Epidermal melanocyte (primary cell): ENCODE measurements at regions not wholly inside any gene's neighbourhood (a gene's known extent, or its start where the extent isn't known, plus 50 kb on each side); places are given as distances from the start of the nearest gene placed in this dataset.

Experiments used
- DNase-seq: peaks from one replicate; pipeline ENCODE4 v3.0.0; 2011; ENCODE audit warnings: low spot score; ENCODE audit not compliant: insufficient read length

- DNase-seq, result no peak
Observed at GRCh38 chr3:162175145-162175544, 678.5 kb downstream of the OTOL1 start.

DNA sequence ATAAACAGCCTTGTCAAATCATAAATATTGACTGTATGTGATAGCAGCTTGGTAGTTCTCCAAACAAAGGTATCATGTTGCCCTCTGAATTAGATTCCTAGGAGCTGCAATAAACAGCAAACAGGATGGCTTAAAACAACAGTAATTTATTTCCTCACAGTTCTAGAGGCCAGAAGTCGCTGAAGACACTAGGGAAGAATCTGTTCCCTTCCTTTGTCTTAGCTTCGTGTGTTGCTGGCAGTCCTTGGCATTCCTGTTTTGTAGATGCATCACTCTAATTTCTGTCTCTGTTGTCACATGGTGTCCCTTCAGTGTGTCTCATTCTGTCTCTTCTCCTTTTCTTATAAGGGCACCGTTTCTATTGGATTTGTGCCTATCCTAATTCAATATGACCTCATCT, 679.3 kb downstream of the OTOL1 start:
- DNase-seq, result no peak

DNA sequence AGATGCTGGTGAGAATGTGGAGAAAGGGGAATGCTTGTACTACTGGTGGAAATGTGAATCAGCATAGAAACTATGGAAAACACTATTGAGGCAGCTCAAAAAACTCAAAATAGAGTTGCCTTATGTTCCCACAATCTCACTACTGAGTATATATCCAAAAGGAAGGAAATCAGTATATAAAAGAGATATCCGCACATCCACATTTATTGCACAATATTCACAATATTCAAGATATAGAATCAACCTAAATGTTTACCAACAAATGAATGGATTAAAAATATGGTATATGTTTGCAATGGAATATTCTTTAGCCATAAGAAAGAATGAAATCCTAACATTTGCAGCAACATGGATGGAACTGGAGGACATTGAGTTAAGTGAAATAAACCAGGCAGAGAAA, 686.8 kb downstream of the OTOL1 start:
- DNase-seq, result no peak

DNA sequence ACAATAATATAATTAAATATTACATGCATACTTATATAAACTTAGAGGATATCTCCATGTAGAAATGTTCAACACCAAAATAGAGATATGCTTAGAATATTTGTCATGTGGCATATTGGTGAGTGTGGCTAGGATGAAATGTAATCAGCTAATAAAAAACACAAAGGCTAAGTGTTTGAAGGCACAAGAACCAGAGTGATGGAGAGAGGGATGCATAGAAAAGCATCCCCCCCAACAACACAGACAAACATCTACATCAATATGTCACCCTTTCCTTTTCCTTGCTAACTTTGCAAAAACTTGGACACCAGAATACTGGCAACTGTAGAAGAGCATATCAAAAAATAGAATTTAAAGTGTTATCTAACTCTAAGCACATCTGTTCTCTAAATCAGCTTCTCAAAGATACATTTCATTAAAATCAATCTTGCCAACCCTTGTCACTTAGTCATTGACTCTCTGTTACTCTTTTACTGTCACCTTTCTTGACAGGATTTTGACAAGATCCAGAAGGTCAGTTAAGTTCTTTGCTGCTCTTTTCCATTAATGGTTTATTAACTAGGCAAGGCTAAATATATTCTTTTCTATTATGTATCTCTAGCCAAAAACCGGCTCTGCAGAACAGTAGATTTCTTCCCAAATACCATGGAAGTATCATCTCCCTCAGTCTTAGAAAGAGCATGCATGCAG, 695.9 kb downstream of the OTOL1 start:
- DNase-seq, result no peak

GRCh38 chr3:162193148-162194095, 696.8 kb downstream of the OTOL1 start:
- DNase-seq, result no peak

DNA sequence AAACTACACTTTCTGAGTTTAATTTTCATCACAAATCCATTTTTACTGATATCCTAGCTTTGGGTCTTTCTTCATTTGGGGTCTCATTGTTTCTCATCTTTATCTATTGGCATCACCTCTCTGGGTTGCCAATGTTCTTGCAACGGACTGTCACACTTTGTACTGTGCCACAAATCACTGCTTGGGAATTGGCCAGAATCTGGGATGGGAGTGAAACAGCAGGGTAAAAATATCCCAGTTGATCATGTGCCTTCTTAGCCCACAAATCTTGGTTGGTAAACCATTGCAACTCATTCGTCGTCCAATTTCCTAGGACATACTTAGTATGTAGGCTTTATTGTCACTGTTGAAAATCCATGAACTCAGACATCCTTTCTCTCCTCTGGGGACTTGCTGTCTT, 698.5 kb downstream of the OTOL1 start:
- no peak for DNase-seq

- DNase-seq, result no peak
Observed at GRCh38 chr3:162196964-162197363, 700.4 kb downstream of the OTOL1 start.

DNA sequence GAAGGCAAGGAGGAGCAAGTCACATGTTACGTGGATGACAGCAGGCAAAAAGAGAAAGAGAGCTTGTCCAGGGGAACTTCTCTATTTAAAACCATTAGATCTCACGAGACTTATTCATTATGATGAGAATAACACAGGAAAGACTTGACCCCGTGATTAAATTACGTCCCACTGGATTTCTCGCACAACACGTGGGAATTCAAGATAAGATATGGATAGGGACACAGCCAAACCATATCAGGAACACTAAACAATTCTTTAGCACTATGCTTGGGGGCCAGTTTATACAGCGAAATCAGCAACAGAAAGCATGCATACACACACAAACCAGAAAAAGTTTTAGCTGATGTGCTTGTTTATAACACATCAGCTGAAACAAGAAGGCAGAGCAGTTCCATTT, 704.2 kb downstream of the OTOL1 start:
- DNase-seq, result no peak

- DNase-seq, result no peak
Observed at GRCh38 chr3:162206648-162207047, 710.0 kb downstream of the OTOL1 start.

DNA sequence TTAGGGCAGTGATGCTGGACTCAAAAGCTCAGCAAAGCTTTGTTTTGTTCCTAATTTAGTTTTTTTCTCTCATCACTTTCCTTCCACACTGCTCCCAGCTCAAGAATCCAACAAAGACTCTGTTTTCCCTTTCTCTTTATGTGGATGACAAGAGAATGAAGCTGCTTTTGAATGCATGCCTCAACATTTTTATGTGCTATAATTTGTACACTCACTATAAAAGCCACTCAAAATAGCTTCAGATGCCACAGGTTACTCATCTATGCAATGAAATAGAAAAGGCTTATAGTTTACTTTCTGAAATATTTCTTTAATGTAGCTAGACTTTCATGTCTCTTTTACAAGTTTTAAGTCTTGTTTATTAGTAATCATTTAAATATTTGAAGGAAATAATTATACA, 714.9 kb downstream of the OTOL1 start:
- DNase-seq, result no peak

DNA sequence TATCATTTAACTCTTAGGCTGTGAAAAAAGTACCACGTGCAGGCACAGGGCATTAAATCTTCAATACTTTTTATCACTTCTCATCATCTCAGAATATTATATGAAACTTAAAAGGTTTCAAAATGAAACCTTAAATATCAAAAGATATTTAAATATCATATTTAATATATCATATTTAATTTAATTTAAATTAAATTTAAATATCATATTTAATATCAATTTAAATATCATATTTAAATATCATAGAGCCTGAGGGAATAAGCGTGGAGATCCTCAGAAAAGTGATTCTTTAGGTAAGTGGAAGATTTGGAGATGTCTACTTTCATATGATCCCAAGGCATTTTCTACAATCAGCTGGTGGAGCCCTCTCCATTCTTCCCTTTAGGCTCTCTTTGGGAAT, 716.6 kb downstream of the OTOL1 start:
- DNase-seq, result no peak

DNA sequence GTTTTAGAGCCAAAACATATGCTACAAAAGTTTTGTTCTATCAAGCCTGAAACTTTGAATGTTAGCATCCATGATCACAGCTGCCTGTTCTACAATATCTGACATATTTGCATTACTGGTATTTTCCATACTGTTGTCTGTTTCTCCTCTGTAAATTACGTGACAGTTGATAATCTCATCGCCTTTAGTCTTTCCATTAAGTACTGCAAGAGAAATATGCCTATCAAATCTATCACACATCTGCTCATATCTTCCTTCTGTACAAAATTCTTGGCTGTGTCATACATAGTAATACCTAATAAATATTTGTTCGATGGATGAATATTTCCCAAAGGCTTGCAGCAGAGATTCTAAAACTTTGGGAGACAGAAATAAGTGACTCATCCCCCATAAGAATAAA, 717.3 kb downstream of the OTOL1 start:
- DNase-seq, result no peak

DNA sequence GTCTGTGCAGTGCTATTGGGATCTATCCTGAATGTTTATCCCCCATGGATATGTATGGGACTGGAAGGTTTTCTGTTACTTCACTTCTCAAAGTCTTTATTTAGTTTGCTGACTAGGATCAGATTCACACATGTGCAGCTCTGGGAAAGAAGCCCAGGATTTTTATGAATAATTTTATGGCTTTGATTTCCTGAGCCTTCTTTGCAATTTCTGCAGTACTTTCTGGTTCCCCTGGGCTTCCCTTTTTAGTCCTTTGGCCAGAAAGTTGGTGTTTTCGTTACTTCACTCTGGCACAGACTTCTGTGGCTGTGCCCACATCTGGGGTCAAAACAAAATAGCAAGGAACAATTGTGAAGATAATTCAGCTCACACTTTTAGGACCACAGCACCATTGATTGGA, 721.0 kb downstream of the OTOL1 start:
- no peak for DNase-seq

DNA sequence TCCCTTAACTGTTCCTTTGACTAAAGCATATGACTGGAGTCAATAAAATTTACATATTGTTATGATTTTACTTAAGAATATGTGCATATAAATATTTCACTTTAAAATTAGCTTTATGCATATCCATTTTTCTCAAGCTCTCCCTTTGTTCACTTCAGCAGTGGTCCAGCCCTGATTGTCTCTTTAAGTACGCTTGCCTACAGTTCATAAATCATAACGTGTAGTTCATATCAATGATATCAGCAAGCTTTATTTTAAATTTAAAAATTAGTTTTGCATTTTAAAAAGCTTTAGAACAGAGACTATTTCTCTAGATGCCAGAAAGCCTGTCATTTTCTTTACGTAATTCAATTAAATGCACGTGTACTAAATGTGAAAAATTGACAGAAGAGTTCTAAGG, 721.9 kb downstream of the OTOL1 start:
- no peak for DNase-seq

- no peak for DNase-seq
Observed at GRCh38 chr3:162224746-162225145, 728.1 kb downstream of the OTOL1 start.

DNA sequence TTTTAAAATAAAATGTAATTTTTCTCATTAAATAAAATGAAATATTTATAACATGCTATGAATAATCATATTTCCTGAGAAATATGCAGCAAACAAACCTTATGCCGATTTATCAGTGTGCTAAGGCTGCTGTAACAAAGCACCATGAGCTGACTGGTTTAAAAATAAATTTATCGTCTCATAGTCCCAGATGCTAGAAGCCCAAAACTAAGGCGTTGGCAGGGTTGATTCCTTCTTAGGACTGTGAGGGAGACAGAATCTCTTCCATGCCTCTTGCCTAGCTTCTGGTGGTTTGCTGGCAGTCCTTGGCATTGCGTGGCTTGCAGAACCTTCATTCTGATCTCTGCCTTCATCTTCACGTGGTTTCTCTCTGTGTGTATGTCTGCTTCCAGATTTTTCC, 740.3 kb downstream of the OTOL1 start:
- DNase-seq, result no peak

DNA sequence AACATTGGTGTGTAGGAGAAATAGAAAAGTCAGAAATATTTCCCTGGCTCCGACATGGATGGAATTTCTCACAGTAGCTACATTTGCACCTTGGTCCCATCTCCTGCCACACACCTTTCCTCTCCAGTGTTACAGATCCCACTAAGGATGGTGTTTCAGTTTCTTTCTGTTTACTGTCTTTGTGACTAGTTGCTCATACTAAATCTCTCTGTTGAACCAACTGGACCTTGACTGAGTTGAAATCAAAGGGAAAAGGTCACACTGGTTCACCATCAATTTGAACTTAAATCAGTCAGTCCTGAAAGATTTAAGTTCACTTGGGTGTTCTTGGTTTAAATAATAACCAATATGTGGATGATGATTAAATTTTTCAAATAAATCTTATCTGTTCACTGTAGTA, 754.2 kb downstream of the OTOL1 start:
- DNase-seq, result no peak

- no peak for DNase-seq
Observed at GRCh38 chr3:162262129-162262528, 765.5 kb downstream of the OTOL1 start.

- DNase-seq, result no peak
Observed at GRCh38 chr3:162263596-162263995, 767.0 kb downstream of the OTOL1 start.

- no peak for DNase-seq
Observed at GRCh38 chr3:162269636-162270458, 773.2 kb downstream of the OTOL1 start.

DNA sequence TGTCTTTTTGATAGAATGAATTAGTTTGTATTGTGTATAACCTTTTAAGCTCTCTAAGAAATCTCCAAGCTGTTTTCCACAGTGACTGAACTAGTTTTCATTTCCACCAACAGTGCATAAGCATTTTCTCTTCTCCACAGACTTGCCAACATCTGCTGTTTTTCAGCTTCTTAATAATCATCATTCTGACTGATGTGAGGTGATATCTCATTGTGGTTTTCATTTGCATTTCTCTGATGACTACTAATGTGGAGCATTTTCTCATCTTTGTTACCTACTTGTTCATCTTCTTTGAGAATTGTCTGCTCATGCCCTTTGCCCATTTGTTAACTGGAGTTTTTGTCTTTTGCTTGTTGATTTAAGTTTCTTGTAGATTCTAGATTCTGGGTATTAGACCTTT, 777.5 kb downstream of the OTOL1 start:
- DNase-seq, result no peak

DNA sequence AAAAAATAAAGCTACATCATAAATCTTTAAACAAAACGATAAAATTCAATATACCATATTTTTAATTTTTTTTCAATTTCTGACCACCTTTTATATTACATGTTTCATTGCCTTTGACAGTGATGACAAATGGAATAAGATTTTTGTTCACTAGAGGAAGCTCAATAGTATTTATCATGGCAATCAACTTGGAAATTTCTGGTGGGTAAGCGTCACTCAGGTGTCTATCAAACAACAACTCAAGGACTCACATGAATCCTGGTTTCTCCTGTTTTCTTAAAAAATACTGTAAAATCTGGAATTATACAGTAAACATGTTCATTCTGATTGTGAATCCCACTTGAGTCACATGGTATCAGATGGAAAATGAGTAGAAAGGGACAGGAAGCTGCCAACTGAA, 782.2 kb downstream of the OTOL1 start:
- no peak for DNase-seq
